Gastroesophageal sphincter (tissue), 3 donors: ENCODE measurements at regions not wholly inside any gene's neighbourhood (a gene's known extent, or its start where the extent isn't known, plus 50 kb on each side); places are given as distances from the start of the nearest gene placed in this dataset.

Experiments
- CTCF ChIP-seq, 4 experiments: fragments of 200-600 bp in 2 of 4; fragments of 450-650 bp in 2 of 4; sonication (generic) in 1 of 4; IDR thresholded peaks; one replicate each; pipeline ENCODE4 v1.5.1; 2017 to 2019; ENCODE audit warnings: antibody characterized with exemption in 4 of 4, mild to moderate bottlenecking in 2 of 4, moderate library complexity in 2 of 4
- EP300 ChIP-seq: sonication (generic); formaldehyde crosslinking; IDR thresholded peaks from one replicate; pipeline ENCODE4 v1.6.1; 2017; ENCODE audit warnings: antibody characterized with exemption, mild to moderate bottlenecking
- POLR2A ChIP-seq, 2 donors: fragments of 450-650 bp; IDR thresholded peaks; one replicate each; pipeline ENCODE4 v1.6.1; 2017; ENCODE audit warnings: antibody characterized with exemption in 2 of 2, mild to moderate bottlenecking in 2 of 2, moderate library complexity in 1 of 2
- POLR2AphosphoS5 ChIP-seq: sonication (generic); formaldehyde crosslinking; IDR thresholded peaks from one replicate; pipeline ENCODE4 v1.6.1; 2017; ENCODE audit warnings: antibody characterized with exemption

- TF ChIP-seq CTCF (IDR thresholded peaks at IDR 0.05) = no peak
- no peak for TF ChIP-seq POLR2A (IDR thresholded peaks at IDR 0.05)
- TF ChIP-seq POLR2AphosphoS5 = no peak
- TF ChIP-seq EP300 = no peak
Observed at GRCh38 chr1:187114792-187115191, 286.0 kb downstream of the PLA2G4A start.
